GM12891 (cell line): ENCODE measurements at regions not wholly inside any gene's neighbourhood (a gene's known extent, or its start where the extent isn't known, plus 50 kb on each side); places are given as distances from the start of the nearest gene placed in this dataset.

Source experiments
- DNase-seq: peaks from one replicate; pipeline ENCODE4 v3.0.0; 2011; ENCODE audit warnings: low spot score; ENCODE audit not compliant: insufficient read length
- FAIRE-seq: peaks from 2 replicates; lab custom pipeline; 2011; peaks lifted over from hg19 to GRCh38; lab: Jason Lieb, UNC
- PAX5 ChIP-seq: IDR thresholded peaks from 2 replicates; pipeline ENCODE4 v1.6.1; 2011; ENCODE audit warnings: low read length, moderate library complexity, mild to moderate bottlenecking; ENCODE audit not compliant: insufficient read depth, severe bottlenecking
- POLR2A ChIP-seq: IDR thresholded peaks from 2 replicates; pipeline ENCODE4 v1.6.1; 2011; ENCODE audit warnings: low read depth, low read length, control low read depth
- POLR2AphosphoS5 ChIP-seq: IDR thresholded peaks from 2 replicates; pipeline ENCODE4 v1.6.1; 2011; ENCODE audit warnings: low read depth, low read length, control low read depth
- POU2F2 ChIP-seq: IDR thresholded peaks from 2 replicates; pipeline ENCODE4 v1.6.1; 2011; ENCODE audit warnings: low read depth, mild to moderate bottlenecking, control low read depth, low read length, moderate library complexity
- SPI1 ChIP-seq: IDR thresholded peaks from 2 replicates; pipeline ENCODE4 v1.6.1; 2011; ENCODE audit warnings: low read depth, low read length, control low read depth
- TAF1 ChIP-seq: IDR thresholded peaks from 2 replicates; pipeline ENCODE4 v1.6.1; 2011; ENCODE audit warnings: low read depth, low read length, control low read depth

- DNase-seq = no peak
- TF ChIP-seq POLR2A = no peak
- TF ChIP-seq POLR2AphosphoS5 = no peak
- TF ChIP-seq SPI1 = no peak
- FAIRE-seq = no peak
Observed at GRCh38 chr1:79950511-79950910, 944.0 kb upstream of the ADGRL4 start.

- no peak for FAIRE-seq
- no peak for TF ChIP-seq PAX5
- TF ChIP-seq SPI1 = no peak
- TF ChIP-seq POLR2A = no peak
- TF ChIP-seq POLR2AphosphoS5 = no peak
- no peak for TF ChIP-seq POU2F2
- TF ChIP-seq TAF1 = no peak
- no peak for DNase-seq
Observed at GRCh38 chr1:79945391-79945790, 938.9 kb upstream of the ADGRL4 start.

- no peak for TF ChIP-seq TAF1
- TF ChIP-seq SPI1 = no peak
- TF ChIP-seq PAX5 = no peak
- no peak for TF ChIP-seq POU2F2
- TF ChIP-seq POLR2A = no peak
- TF ChIP-seq POLR2AphosphoS5 = no peak
- no peak for DNase-seq
- FAIRE-seq = no peak
Observed at GRCh38 chr1:79929356-79929755, 922.8 kb upstream of the ADGRL4 start.

GRCh38 chr1:79928901-79929300, 922.4 kb upstream of the ADGRL4 start:
- TF ChIP-seq POLR2A (no peak), TAF1 (no peak), POU2F2 (no peak), PAX5 (no peak)
- no peak for DNase-seq
- FAIRE-seq = no peak

GRCh38 chr1:79920960-79921669, 914.6 kb upstream of the ADGRL4 start:
- TF ChIP-seq PAX5 (no peak), POU2F2 (no peak), TAF1 (no peak), POLR2AphosphoS5 (no peak)
- DNase-seq (no peak), FAIRE-seq (no peak)

GRCh38 chr1:79914896-79915295, 908.4 kb upstream of the ADGRL4 start:
- DNase-seq = no peak
- FAIRE-seq = no peak
- no peak for TF ChIP-seq POLR2A
- TF ChIP-seq TAF1 = no peak
- no peak for TF ChIP-seq PAX5
- no peak for TF ChIP-seq SPI1
- no peak for TF ChIP-seq POLR2AphosphoS5
- TF ChIP-seq POU2F2 = no peak

- DNase-seq (no peak), FAIRE-seq (no peak)
- no peak for TF ChIP-seq POLR2A
- no peak for TF ChIP-seq PAX5
- no peak for TF ChIP-seq POLR2AphosphoS5
- TF ChIP-seq POU2F2 = no peak
Observed at GRCh38 chr1:79912813-79913212, 906.3 kb upstream of the ADGRL4 start.

- FAIRE-seq (no peak), DNase-seq (no peak)
- TF ChIP-seq SPI1 (no peak), POU2F2 (no peak), POLR2AphosphoS5 (no peak), PAX5 (no peak), POLR2A (no peak), TAF1 (no peak)
Observed at GRCh38 chr1:79903321-79903720, 896.8 kb upstream of the ADGRL4 start.

- TF ChIP-seq POLR2AphosphoS5 (no peak), POU2F2 (no peak), POLR2A (no peak), SPI1 (no peak), TAF1 (no peak), PAX5 (no peak)
- DNase-seq = no peak
- FAIRE-seq = no peak
Observed at GRCh38 chr1:79902418-79902817, 895.9 kb upstream of the ADGRL4 start.

GRCh38 chr1:79899914-79900313, 893.4 kb upstream of the ADGRL4 start:
- DNase-seq (no peak), FAIRE-seq (no peak)
- TF ChIP-seq POLR2AphosphoS5 = no peak
- no peak for TF ChIP-seq PAX5
- TF ChIP-seq POLR2A = no peak
- TF ChIP-seq POU2F2 = no peak
- TF ChIP-seq SPI1 = no peak
- no peak for TF ChIP-seq TAF1
